Brain microvascular endothelial cell (primary cell): ENCODE measurements at regions not wholly inside any gene's neighbourhood (a gene's known extent, or its start where the extent isn't known, plus 50 kb on each side); places are given as distances from the start of the nearest gene placed in this dataset.
A peak's percentile ranks its signal among the peaks of the same experiment; 100 is the strongest.

ENCODE experiments used
- DNase-seq: peaks from one replicate; pipeline ENCODE4 v3.0.0-alpha.2; 2020
- H3K27ac ChIP-seq: fragments of 250-450 bp; sonication (Bioruptor Pico); 2 replicates; pipeline ENCODE4 v1.5.1; 2020; ENCODE audit warnings: mild to moderate bottlenecking, moderate library complexity
- H3K27me3 ChIP-seq: fragments of 250-450 bp; sonication (Bioruptor Pico); replicated peaks from 2 replicates; pipeline ENCODE4 v1.5.1; 2020; ENCODE audit warnings: mild to moderate bottlenecking
- H3K36me3 ChIP-seq: fragments of 250-450 bp; sonication (Bioruptor Pico); replicated peaks from 2 replicates; pipeline ENCODE4 v1.5.1; 2020; ENCODE audit warnings: mild to moderate bottlenecking
- H3K4me3 ChIP-seq: 2 replicates; pipeline ENCODE4 v1.5.1; 2011; ENCODE audit warnings: low read depth, mild to moderate bottlenecking, control low read depth, low read length, moderate library complexity
- in situ Hi-C: cut with HindIII; loops from 2 replicates; pipeline ENCODE4 v1.10.0; 2017; ENCODE audit warnings: low sequenced_read_pairs, low pct_ligation_motif_present
- TF ChIP-seq, protein P1 (sequence below): IDR thresholded peaks from 2 replicates; pipeline ENCODE4 v1.5.1; 2011; ENCODE audit warnings: low read depth, mild to moderate bottlenecking, moderate library complexity, low read length, control low read depth, inconsistent platforms; ENCODE audit errors: missing control alignments

DNA sequence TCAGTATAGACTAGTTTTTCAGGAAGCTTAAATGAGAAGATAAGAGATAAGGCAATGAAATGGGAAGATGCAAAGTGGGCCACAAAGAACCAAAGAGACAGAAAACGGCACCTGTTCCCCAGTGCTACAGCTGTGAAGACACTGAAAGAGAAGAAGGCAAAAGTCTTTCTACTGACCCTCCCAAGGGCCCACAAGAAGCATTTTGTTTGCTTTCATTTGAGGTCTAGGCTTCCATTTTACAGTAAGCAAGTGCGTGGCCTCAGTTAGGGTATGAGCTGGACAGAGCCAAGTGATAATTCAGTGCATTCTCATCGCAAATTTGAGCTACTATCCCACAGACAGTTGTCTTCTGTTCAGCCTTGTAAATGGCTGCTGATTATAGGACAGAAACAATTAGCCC lies 53.4 kb upstream of the STK17B start:
- Histone ChIP-seq H3K36me3 (no peaks in the 10 kb centered on the region), H3K4me3 (no peak overlapping the region), H3K27ac (no peak overlapping the region), H3K27me3 (no peaks in the 10 kb centered on the region)
- DNase-seq: no peak
- TF ChIP-seq, protein P1, sequence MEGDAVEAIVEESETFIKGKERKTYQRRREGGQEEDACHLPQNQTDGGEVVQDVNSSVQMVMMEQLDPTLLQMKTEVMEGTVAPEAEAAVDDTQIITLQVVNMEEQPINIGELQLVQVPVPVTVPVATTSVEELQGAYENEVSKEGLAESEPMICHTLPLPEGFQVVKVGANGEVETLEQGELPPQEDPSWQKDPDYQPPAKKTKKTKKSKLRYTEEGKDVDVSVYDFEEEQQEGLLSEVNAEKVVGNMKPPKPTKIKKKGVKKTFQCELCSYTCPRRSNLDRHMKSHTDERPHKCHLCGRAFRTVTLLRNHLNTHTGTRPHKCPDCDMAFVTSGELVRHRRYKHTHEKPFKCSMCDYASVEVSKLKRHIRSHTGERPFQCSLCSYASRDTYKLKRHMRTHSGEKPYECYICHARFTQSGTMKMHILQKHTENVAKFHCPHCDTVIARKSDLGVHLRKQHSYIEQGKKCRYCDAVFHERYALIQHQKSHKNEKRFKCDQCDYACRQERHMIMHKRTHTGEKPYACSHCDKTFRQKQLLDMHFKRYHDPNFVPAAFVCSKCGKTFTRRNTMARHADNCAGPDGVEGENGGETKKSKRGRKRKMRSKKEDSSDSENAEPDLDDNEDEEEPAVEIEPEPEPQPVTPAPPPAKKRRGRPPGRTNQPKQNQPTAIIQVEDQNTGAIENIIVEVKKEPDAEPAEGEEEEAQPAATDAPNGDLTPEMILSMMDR: no peak
- in situ Hi-C loops: no loop called here

DNA sequence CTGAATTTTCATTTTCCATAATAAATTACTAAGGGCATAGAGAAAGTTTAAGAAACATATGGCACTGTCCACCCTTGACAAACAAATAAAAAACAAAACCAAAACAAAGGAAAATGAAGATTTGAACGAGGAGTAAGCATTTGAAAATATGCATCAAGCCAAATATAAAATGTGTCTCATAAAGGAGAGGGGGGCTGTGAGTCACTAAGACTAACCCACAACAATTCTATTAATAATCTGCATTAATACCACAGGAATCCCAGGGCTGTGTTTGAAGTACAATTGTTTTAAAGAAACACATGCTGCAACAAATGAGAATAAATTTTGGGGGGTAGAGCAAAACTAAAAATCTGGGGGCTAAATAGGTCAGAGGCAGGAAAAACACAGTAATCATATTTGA lies 53.8 kb upstream of the STK17B start:
- TF ChIP-seq, protein P1: no peak
- no peaks in the 10 kb centered on the region for H3K36me3 ChIP-seq
- no peaks in the 10 kb centered on the region for H3K27me3 ChIP-seq
- peak; percentile 40 for DNase-seq
- no peak overlapping the region for H3K27ac ChIP-seq
- no peak overlapping the region for H3K4me3 ChIP-seq
- in situ Hi-C loops: no loop called here

- in situ Hi-C loops: no loop called here
- no peak for DNase-seq
- H3K36me3 ChIP-seq: no peaks in the 10 kb centered on the region
- TF ChIP-seq, protein P1: no peak
- no peak overlapping the region for H3K27ac ChIP-seq
- H3K27me3 ChIP-seq: no peaks in the 10 kb centered on the region
- no peak overlapping the region for H3K4me3 ChIP-seq
These were observed 54.8 kb upstream of the STK17B start for GRCh38 chr2:196226058-196226706.

DNA sequence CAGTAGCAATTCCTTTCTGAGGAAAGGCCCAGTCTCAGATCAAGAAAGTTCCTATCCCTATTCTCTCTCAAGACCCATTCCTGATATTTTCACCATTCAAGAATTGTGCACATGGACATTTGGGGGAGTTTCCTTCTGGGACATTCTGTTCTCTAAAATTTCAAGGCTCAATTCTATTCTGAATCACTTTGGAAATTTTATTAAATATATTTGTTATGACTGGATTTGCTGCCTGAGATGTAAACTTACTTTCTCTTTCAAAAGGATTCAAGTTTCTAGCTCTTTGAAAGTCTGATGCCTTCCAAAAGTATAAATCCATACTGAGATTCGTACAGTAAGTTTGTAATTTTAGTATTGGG lies 55.3 kb upstream of the STK17B start:
- in situ Hi-C loops: no loop called here
- Histone ChIP-seq H3K27me3 (no peaks in the 10 kb centered on the region), H3K27ac (no peak overlapping the region), H3K4me3 (no peak overlapping the region), H3K36me3 (no peaks in the 10 kb centered on the region)
- TF ChIP-seq, protein P1: no peak
- DNase-seq: no peak

GRCh38 chr2:196229013-196229412 lies 57.6 kb upstream of the STK17B start:
- DNase-seq: no peak
- H3K27me3 ChIP-seq: no peaks in the 10 kb centered on the region
- H3K36me3 ChIP-seq: no peaks in the 10 kb centered on the region
- in situ Hi-C loops: no loop called here
- no peak overlapping the region for H3K27ac ChIP-seq
- H3K4me3 ChIP-seq: no peak overlapping the region
- TF ChIP-seq, protein P1: no peak

DNA sequence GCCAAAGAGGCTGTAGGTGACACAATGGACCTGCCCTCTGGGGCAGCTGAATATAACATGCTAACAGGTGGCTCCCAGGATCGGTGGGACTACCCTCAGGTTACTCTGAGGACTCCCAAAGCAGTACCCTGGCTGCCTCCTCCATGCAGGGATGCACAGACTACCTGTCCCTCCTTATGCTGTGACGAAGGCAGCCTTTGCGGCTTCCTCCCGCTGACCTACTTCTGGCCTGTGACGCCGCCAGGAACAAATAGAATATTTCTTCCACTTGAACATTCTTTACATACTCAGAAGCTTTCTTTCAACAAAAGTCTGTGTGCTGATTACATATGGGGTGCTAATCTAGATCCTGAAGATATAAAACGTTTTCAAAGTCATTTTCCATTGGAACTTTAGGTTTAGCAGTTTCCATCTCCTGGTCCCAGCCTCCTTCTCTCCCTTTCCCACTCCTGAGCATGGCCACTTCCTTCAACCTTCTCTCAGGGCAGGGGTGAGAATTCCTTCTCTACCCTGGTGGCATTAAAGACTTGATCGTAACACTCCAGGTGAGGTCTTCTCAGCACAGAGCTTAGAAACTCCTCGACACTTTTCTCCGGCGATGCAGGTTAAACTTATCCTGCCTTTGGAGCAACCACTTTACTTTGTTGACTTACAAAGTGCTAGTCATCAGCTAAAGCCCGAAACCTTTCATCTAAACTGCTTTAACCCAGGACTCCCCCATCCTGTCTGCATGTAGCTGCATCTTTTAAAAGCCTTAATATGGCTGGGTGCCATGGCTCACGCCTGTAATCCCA lies 58.9 kb upstream of the STK17B start:
- Histone ChIP-seq H3K36me3 (no peaks in the 10 kb centered on the region), H3K27me3 (no peaks in the 10 kb centered on the region), H3K4me3 (no peak overlapping the region), H3K27ac (no peak overlapping the region)
- TF ChIP-seq, protein P1: no peak
- DNase-seq: no peak
- in situ Hi-C loops: no loop called here
